BJ (cell line): ENCODE measurements at regions not wholly inside any gene's neighbourhood (a gene's known extent, or its start where the extent isn't known, plus 50 kb on each side); places are given as distances from the start of the nearest gene placed in this dataset.
A peak's percentile ranks its signal among the peaks of the same experiment; 100 is the strongest.

Experiments
- CTCF ChIA-PET: fragments of 350-600 bp; formaldehyde crosslinking; extraction: SDS; loops from one replicate; lab custom pipeline; 2021; ENCODE audit warnings: antibody characterized with exemption, inconsistent platforms; lab: Yijun Ruan, JAX
- POLR2A ChIA-PET: fragments of 300-600 bp; sonication (Branson Sonifier 250); formaldehyde crosslinking; extraction: SDS; loops from one replicate; lab custom pipeline; 2021; ENCODE audit warnings: antibody characterized with exemption; lab: Charles Lee
- DNase-seq: peaks from one replicate; pipeline ENCODE4 v3.0.0-alpha.2; 2011; ENCODE audit warnings: low read depth
- H3K27me3 ChIP-seq: 2 replicates; pipeline ENCODE4 v1.6.0; 2011; ENCODE audit warnings: low read length; ENCODE audit not compliant: control insufficient read depth, insufficient read depth
- H3K36me3 ChIP-seq: 2 replicates; pipeline ENCODE4 v1.5.1; 2011; ENCODE audit warnings: low read length; ENCODE audit not compliant: control insufficient read depth, insufficient read depth
- H3K4me3 ChIP-seq: 2 replicates; pipeline ENCODE4 v1.5.1; 2011; ENCODE audit warnings: low read depth, mild to moderate bottlenecking, control low read depth, low read length
- CTCF ChIP-seq: IDR thresholded peaks from 2 replicates; pipeline ENCODE4 v1.5.1; 2011; ENCODE audit warnings: low read depth, mild to moderate bottlenecking, control low read depth, inconsistent platforms, low read length, moderate library complexity; ENCODE audit not compliant: insufficient read depth

DNA sequence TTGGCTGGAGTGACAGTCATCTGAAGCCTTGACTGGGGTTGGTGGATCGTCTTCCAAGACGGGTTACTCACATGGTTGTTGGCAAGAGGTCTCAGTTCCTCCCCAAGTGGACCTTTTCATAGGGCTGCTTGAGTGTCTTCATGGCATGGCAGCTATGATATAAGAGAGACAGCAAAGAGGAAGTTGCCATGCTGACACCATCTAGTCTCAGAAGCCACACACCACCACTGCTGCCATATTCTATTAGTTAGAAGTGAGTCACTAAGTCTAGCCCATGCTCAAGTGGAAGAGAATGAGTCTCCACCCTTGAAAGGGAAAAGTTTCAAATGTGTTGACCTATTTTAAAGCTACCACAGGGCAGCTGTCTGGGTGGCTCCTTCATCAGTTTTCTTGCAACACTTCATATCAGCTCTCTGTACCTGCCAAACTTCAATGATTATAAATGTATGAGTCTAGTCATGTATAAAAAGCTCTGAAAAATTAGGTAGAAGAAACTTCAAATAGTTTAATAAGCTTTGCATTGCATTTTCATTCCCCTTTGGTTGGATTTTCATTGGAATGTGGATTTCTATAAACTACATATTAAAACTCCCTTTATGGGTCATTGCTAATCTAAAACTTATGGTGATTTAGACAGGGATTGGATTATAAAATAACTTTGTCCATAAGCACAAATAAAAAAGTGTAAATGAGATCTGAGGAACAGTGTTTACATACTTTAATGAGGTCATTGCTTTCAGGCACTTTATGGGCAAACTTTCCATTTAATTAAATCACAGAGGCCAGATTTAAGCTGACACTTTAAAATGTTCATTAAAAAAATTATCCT is 68.0 kb upstream of the ATXN3L start:
- no peak overlapping the region for H3K4me3 ChIP-seq
- no peak for TF ChIP-seq CTCF
- H3K27me3 ChIP-seq = no peaks in the 10 kb centered on the region
- DNase-seq = peak; percentile 17
- no peaks in the 10 kb centered on the region for H3K36me3 ChIP-seq
- ChIA-PET CTCF (interaction anchor here (0.8 to 1.4 kb wide), 3 partner anchors 101 to 409 kb away, joined by 3 read pairs; no protein-coding TSS in a partner anchor), POLR2A (interaction anchor here (0.7 kb wide), 1 partner anchor 14 kb away, joined by 3 read pairs; no protein-coding TSS in a partner anchor)

GRCh38 chrX:13386636-13387035 is 66.8 kb upstream of the ATXN3L start:
- Histone ChIP-seq H3K4me3 (no peak overlapping the region), H3K27me3 (no peaks in the 10 kb centered on the region), H3K36me3 (no peaks in the 10 kb centered on the region)
- ChIA-PET POLR2A (no interaction called here), CTCF (no interaction called here)
- TF ChIP-seq CTCF = no peak
- no peak for DNase-seq

DNA sequence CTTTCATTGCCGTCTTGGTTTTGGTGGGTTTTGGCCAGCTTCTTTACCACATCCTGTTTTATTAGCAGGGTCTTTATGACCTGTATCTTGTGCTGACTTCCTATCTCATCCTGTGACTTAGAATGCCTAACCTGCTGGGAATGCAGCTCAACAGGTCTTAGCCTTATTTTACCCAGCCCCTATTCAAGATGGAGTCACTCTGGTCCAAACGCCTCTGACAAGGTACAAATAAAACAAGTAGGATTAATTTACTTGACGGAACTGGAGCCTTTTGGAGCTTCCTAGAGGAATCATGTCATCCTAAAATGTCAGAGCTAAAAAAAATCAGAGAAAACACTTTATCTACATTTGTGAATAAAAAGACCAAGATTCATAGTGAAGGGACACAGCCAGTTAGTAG is 66.2 kb upstream of the ATXN3L start:
- Histone ChIP-seq H3K36me3 (no peaks in the 10 kb centered on the region), H3K4me3 (no peak overlapping the region), H3K27me3 (no peaks in the 10 kb centered on the region)
- TF ChIP-seq CTCF = no peak
- DNase-seq = no peak
- ChIA-PET CTCF (no interaction called here), POLR2A (no interaction called here)

DNA sequence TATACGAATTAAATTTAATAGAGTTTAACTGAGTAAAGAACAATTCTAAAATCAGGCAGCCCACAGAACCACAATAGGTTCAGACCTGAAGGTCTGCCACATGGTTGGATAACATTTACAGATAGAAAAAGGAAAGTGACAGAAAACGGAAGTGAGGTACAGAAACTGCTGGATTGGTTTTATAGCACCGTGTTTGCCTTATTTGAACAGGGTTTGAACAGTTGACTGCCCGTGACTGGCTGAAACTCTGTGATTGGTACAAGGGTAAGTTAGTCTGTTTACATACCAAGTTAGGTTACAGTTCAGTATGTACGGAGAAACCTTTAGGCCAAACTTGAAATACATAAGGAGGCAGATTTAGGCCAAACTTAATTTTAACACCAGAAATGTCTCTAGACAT is 64.1 kb upstream of the ATXN3L start:
- H3K36me3 ChIP-seq = no peaks in the 10 kb centered on the region
- no peak for DNase-seq
- no peak for TF ChIP-seq CTCF
- ChIA-PET POLR2A (no interaction called here), CTCF (no interaction called here)
- no peak overlapping the region for H3K4me3 ChIP-seq
- no peaks in the 10 kb centered on the region for H3K27me3 ChIP-seq

DNA sequence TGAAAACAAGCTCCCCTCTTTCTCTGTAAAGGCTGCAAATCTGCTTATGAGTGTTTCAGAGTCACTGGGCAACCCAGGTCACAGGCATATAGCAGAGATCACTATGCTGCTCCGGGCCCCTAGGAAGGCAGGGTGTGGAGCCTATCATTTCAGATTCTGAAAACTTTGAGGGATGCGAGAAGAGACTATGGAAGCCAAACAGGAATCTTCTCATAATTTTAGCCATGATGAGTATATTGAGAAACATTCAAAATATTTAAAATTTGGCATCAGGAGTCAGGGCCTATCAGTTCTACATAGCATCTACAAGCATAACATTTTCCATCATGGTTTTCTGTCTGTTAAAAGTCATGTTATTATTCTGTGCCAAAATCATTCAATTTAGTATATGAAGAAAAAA is 61.7 kb upstream of the ATXN3L start:
- POLR2A ChIA-PET = no interaction called here
- no peak for TF ChIP-seq CTCF
- CTCF ChIA-PET = no interaction called here

More for the DNA sequence above, 61.7 kb upstream of the ATXN3L start:
- DNase-seq = no peak
- Histone ChIP-seq H3K4me3 (no peak overlapping the region), H3K27me3 (no peaks in the 10 kb centered on the region), H3K36me3 (no peaks in the 10 kb centered on the region)
